Muscle of back (tissue), 3 donors: ENCODE measurements at regions not wholly inside any gene's neighbourhood (a gene's known extent, or its start where the extent isn't known, plus 50 kb on each side); places are given as distances from the start of the nearest gene placed in this dataset.

Experiments used
- DNase-seq, 3 donors: peaks; one replicate each; pipeline versions ENCODE4 v3.0.0 to v3.0.0-alpha.2; 2013

GRCh38 chr9:107760469-107761242 lies 271.1 kb upstream of the KLF4 start:
- DNase-seq, result peak in 1 of 3 donors; percentile 53

- DNase-seq, result no peak
These were observed 270.2 kb upstream of the KLF4 start for GRCh38 chr9:107759823-107760166.

DNA sequence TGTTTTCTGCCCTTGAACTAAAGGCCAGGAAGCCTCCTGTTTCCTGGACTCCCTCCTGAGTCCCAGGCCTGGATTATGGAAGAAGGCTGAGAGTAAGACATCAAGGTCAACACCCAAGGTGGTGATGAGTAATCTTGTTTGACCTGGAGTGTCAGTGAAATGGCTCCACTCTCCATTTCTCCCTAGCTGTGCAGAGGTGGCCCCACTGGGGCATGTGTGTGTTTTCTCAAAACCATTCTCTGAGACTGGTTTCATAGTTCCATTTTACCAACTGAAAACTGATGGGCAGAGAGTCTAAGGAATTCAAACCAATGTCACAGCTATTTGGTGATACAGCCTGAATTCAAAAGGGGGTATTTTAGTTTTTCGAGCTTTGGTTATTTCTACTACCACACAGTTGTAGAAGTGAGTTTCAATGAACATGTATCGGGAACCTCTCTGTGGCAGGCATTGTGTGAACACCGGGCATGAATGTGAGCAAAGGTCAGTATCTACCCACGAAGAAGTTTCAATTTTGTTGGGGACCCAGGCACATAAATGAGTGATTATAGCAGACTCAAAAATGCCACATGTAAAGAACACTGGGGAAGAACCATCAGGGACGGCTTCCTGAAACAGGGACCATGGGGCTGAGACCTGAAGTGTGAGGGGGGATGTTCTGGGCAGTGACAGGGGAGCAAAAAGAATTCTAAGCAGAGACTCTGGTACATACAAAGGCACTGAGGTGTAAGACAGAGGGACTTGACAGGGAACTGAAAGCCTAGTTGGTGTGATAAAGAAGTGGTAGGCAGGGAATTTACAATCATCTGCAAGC lies 269.6 kb upstream of the KLF4 start:
- DNase-seq, result no peak

DNA sequence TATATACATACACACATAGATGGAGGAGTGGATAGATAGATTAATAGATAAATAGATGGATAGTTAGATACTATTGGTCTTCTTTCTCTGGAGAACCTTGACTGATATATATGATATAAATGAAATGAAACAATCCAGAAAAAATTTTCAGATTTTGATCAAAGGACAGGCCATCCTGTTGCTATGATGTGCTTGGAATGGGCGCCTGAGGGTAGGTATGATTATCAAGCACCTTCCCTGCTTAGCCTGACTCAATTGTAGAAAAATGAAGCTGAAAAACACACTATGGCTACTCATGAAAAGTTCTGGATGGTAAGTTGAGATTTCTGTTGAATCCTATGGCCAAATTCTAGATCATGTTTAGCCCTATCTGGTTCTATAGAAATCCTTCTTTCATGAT lies 266.5 kb upstream of the KLF4 start:
- no peak for DNase-seq

DNA sequence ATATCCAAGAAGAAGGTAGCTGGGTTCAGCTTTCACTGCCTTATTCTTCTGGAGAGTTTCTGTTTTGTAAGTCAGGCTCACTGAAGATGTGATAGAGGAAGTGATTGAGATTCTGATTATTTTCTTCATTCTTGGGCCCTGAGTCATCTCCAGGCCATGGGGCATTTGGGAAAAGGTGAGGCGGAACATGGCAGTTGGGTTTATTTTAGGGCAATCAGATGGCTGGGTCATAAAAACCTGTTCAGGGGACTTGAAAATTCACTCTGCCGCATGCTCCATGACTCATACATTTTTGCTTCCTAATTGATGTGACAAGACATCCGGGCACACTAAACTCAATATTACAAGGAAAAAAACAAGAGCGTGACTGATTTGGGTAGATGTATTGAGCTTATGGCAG lies 265.7 kb upstream of the KLF4 start:
- DNase-seq, result no peak

GRCh38 chr9:107751567-107752210 lies 262.1 kb upstream of the KLF4 start:
- peak; percentile 42 to 71 (median 68) for DNase-seq

DNA sequence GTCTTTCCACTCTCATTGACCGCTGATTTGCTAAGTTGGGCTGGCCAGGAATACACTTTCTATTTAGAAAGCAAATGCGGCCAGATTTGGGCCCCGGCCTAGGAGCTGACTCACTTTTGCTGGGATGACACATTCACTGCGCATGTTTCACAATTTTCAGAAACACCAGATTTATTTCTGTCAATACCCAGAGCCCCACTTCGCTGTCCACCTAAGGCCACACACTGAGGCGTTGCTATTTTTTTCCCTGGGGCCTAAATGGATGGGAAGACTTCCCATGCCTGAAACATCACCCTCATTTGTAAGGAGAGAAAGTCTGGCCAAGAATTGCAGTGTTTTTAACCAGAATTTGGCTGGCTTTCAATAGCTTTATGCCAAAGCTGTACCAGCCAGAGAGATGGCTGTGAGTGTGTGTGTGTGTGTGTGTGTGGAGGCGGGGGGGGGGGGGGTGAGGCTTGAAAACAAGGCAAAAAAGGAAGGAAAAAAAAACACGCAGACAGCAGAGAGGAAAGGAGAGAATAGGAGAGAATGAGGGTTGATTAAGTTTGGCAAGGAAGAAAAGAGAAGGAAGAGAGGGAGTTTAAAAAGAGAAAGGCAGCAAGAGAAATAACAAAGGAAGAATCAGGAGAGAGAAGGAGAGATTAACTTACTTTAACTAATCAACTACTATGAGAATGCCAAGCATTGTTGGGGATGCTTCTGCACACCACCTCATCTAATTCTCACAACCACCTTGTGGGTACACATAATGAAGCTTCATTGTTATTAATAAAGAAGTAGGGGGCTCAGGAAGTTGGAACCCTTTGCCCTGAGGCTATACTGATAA lies 261.4 kb upstream of the KLF4 start:
- peak; percentile 92 to 97 (median 96) for DNase-seq

- peak; percentile 83 to 89 (median 85) for DNase-seq
These were observed 260.3 kb upstream of the KLF4 start for GRCh38 chr9:107749787-107750444.

GRCh38 chr9:107744873-107745272 lies 255.3 kb upstream of the KLF4 start:
- DNase-seq, result no peak

DNA sequence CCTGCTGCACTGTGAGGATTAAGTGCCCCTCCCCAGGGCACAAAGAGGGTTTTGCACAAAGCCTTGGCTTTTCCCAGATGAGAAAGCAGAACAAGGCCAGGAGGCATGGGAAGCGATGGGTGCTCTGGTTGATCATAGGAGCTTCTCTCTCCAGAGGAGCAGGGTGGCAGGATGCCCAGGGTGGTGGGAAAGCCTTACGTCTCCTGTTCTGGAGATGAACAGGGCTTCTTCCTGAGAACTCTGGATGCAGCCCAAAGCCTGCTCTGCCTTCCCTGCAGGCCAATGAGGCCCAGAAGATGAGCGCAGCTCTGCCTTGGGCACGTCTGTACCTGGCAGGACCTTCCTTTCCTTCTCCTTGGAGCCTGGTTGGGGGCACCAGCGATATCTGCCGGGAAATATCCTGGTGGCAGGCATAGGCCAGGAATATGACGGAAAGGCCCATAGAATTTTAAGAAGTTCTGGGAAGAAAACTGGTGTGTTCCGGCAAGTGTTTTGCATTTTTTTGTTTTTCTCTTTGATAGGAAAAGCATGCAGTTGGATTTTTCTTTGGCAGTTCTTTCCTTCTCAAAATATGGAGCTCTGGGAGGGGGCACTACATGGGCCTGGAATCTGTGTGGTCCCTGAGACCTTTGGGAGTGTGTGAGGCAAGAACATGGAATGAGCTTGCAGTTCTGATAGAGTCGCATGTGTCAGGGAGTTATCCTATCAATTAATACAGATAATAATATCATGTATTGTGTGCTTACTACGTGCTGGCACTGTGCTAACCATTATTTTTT lies 253.2 kb upstream of the KLF4 start:
- no peak for DNase-seq

- DNase-seq, result peak in 2 of 3 donors; percentile 75 to 87
These were observed 250.8 kb upstream of the KLF4 start for GRCh38 chr9:107740088-107740980.

- peak in 2 of 3 donors; percentile 67 to 87 for DNase-seq
These were observed 250.1 kb upstream of the KLF4 start for GRCh38 chr9:107739601-107740082.

DNA sequence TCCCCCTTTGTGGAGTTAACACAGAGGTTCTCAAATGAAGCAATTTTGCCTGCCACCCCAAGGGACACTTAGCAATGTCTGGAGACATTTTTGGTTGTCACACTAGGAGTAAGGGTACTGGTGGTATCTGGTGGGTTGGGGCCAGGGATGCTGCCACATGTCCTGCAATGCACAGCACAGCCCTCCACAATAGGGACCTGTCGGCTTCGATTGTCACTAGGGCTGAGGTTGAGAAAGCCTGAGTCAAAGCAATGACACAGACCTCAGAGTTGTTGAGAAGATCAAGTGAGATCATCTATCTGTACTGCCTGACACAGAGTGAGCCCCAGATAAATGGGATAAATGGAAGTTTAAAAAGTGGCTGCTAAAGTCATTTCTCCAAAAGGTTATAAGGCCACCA lies 249.2 kb upstream of the KLF4 start:
- DNase-seq, result no peak

- DNase-seq, result peak; percentile 62 to 87 (median 70)
These were observed 248.6 kb upstream of the KLF4 start for GRCh38 chr9:107737987-107738743.

DNA sequence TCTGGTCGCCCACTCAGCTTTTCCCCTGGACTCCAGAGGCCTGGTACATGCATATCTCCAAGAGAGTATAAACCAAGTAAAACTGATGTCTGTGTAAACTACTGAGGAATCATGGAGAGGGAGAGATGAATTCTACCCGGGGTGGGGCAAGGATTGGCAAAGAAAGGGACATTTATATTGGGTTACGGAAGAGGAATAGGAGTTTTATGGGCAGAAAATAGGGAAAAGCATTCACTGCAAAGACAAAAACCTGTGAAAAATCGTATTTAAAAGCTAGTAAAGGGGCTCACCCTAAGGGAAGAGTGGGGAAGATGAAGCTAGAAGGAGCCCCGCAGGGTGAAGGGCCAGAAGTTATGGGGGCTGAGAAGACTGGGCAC lies 248.0 kb upstream of the KLF4 start:
- no peak for DNase-seq

- DNase-seq, result no peak
These were observed 246.3 kb upstream of the KLF4 start for GRCh38 chr9:107735821-107736220.

- DNase-seq, result peak; percentile 54 to 80 (median 79)
These were observed 244.9 kb upstream of the KLF4 start for GRCh38 chr9:107734256-107735013.

DNA sequence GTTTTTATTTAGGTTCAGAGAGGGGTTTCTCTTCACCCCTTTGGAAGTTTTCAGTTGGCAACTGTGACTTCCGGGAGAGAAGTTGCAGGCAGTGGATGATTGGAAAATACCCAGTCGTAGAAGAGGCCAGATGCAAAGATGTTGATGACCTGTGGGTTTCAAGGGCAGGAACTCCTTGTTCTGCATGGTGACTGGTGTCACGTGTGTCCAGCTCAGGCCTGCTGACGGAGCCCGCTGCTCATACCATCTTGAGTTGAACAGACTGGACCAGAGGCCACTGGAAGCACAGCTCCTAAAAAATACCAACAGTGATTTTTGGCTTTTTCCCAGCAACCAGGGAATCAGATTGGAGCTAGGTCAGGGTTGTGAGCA lies 243.9 kb upstream of the KLF4 start:
- DNase-seq, result no peak
